ENCODE measurements at regions not wholly inside any gene's neighbourhood (a gene's known extent, or its start where the extent isn't known, plus 50 kb on each side); places are given as distances from the start of the nearest gene placed in this dataset.

DNA sequence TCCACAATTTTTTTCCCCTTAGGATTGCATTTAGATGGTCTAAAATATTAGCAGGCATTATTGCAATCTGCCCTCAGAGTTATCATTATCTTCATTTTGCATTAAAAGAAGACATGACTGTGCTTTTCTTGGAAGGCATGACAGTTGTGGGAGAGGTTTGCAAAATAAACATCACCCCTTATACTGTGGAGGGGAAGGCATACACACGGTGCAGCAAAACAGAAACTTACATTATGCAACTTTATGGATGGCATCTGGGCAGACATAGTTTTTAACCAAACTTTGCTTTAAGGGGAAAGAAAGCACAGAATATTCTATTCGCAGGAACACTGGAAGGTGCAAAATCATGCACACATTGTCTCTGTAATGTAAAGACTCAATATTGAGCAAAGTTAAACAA lies 505.8 kb upstream of the ADAMTS16 start:
- intact Hi-C loops (cut with DNase I) = no loop called here
- Histone ChIP-seq H3K27me3 (no peaks in the 10 kb centered on the region), H3K9me3 (no peaks in the 10 kb centered on the region), H3K36me3 (no peaks in the 10 kb centered on the region), H3K27ac (no peak overlapping the region), H3K4me1 (ENCODE audit: insufficient read depth) (no peaks in the 10 kb centered on the region), H3K4me3 (no peak overlapping the region)
- no peak for DNase-seq
- WGBS, 3 donors = 35 to 52% (median 47%) methylated on average over 2 of the region's 2 CpGs
- TF ChIP-seq CTCF (IDR thresholded peaks at IDR 0.05) (no peak), POLR2A (IDR thresholded peaks at IDR 0.05) (no peak), EP300 (IDR thresholded peaks at IDR 0.05) (no peak)

DNA sequence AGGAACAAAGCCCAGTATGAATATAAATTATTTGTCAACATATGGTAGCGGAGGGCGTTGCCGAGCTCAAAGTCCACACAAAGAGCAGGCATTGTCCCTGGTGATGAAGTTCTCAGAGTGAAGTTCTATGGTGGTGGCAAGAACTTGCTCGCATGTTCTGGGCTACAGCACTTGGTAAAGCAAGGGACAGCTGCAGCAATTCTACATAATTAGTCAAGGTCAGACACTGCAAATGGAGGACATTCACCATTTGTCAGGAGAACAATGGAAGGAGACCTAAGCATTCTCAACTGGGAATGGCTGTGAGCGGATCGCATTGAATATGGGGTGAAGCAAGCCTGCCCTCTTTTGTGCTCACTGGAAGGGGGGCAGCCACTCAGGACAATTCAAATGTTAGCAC lies 503.8 kb upstream of the ADAMTS16 start:
- whole genome bisulfite sequencing, 3 donors = 80 to 86% (median 81%) methylated on average over 6 of the region's 6 CpGs
- TF ChIP-seq EP300 (IDR thresholded peaks at IDR 0.05) = no peak
- no peaks in the 10 kb centered on the region for H3K9me3 ChIP-seq
- no peak for DNase-seq
- H3K27ac ChIP-seq = no peak overlapping the region
- H3K36me3 ChIP-seq = no peaks in the 10 kb centered on the region
- no peak overlapping the region for H3K4me3 ChIP-seq
- intact Hi-C loops (cut with DNase I) = no loop called here
- H3K4me1 ChIP-seq (ENCODE audit: insufficient read depth) = no peaks in the 10 kb centered on the region
- no peaks in the 10 kb centered on the region for H3K27me3 ChIP-seq

DNA sequence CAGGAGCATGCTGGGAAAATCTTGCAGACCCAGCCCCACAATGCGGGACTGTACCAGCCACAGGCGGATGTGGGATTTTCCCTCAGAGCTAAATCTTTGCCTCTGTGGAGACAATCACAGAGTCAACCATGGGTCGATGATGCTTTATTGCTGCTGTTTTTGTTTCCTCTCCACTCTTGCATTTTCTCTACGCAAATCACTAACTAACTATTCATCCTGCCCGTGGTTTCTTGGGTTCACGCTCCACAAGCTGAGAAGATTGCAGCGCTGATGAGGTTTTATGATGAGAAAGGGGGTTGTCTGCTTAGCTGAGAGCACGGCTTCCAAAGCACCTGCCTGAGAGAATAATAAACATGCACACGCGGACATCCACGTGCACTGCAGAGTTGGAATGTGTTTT lies 500.2 kb upstream of the ADAMTS16 start:
- Histone ChIP-seq H3K27me3 (no peaks in the 10 kb centered on the region), H3K9me3 (no peaks in the 10 kb centered on the region), H3K27ac (no peak overlapping the region), H3K4me3 (no peak overlapping the region), H3K36me3 (no peaks in the 10 kb centered on the region), H3K4me1 (ENCODE audit: insufficient read depth) (no peaks in the 10 kb centered on the region)
- intact Hi-C loops (cut with DNase I) = no loop called here
- no peak for TF ChIP-seq POLR2A (IDR thresholded peaks at IDR 0.05)
- TF ChIP-seq EP300 (IDR thresholded peaks at IDR 0.05) = no peak
- no peak for TF ChIP-seq CTCF (IDR thresholded peaks at IDR 0.05)
- WGBS, 3 donors = 38 to 50% (median 42%) methylated on average over 11 of the region's 11 CpGs
- no peak for DNase-seq

GRCh38 chr5:4640795-4641194 lies 499.3 kb upstream of the ADAMTS16 start:
- H3K27ac ChIP-seq = no peak overlapping the region
- no peak for TF ChIP-seq CTCF (IDR thresholded peaks at IDR 0.05)
- TF ChIP-seq EP300 (IDR thresholded peaks at IDR 0.05) = no peak
- no peaks in the 10 kb centered on the region for H3K9me3 ChIP-seq
- H3K4me3 ChIP-seq = no peak overlapping the region
- no peaks in the 10 kb centered on the region for H3K27me3 ChIP-seq
- no peak for DNase-seq
- WGBS, 3 donors = 49 to 61% (median 56%) methylated on average over 2 of the region's 2 CpGs
- intact Hi-C loops (cut with DNase I) = no loop called here
- H3K4me1 ChIP-seq (ENCODE audit: insufficient read depth) = no peaks in the 10 kb centered on the region
- H3K36me3 ChIP-seq = no peaks in the 10 kb centered on the region

- Histone ChIP-seq H3K27ac (no peak overlapping the region), H3K36me3 (no peaks in the 10 kb centered on the region), H3K27me3 (no peaks in the 10 kb centered on the region), H3K4me1 (ENCODE audit: insufficient read depth) (no peaks in the 10 kb centered on the region), H3K4me3 (no peak overlapping the region), H3K9me3 (no peaks in the 10 kb centered on the region)
- DNase-seq = no peak
- TF ChIP-seq POLR2A (IDR thresholded peaks at IDR 0.05) (no peak), CTCF (IDR thresholded peaks at IDR 0.05) (no peak), EP300 (IDR thresholded peaks at IDR 0.05) (no peak)
- intact Hi-C loops (cut with DNase I) = no loop called here
- 45 to 89% (median 59%) methylated on average over 1 of the region's 1 CpG for WGBS, 3 donors
These were observed 497.6 kb upstream of the ADAMTS16 start for GRCh38 chr5:4642525-4642924.

All from ovary (tissue), 7 donors.